Transverse colon (tissue), 4 donors: ENCODE measurements at regions not wholly inside any gene's neighbourhood (a gene's known extent, or its start where the extent isn't known, plus 50 kb on each side); places are given as distances from the start of the nearest gene placed in this dataset.

ENCODE experiments used
- DNase-seq: peaks from one replicate; pipeline ENCODE4 v3.0.0-alpha.2; 2019
- H3K27ac ChIP-seq, 4 donors: fragments of 200-600 bp; sonication (generic); 2 replicates each; pipeline ENCODE4 v1.5.1; 2016 to 2018; ENCODE audit warnings: inconsistent platforms in 4 of 4
- H3K27me3 ChIP-seq: fragments of 200-600 bp; sonication (generic); 2 replicates; pipeline ENCODE4 v1.5.1; 2017; ENCODE audit warnings: inconsistent platforms
- H3K36me3 ChIP-seq, 4 donors: fragments of 200-600 bp; sonication (generic); 2 replicates each; pipeline ENCODE4 v1.5.1; 2017 to 2019; ENCODE audit warnings: inconsistent platforms in 4 of 4
- H3K4me1 ChIP-seq, 4 donors: fragments of 200-600 bp; sonication (generic); 2 replicates each; pipeline ENCODE4 v1.5.1; 2017 to 2020; ENCODE audit warnings: inconsistent platforms in 4 of 4
- H3K4me3 ChIP-seq, 4 donors: fragments of 200-600 bp; sonication (generic); 1 replicate in 1 of 4; 2 replicates in 3 of 4; pipeline versions ENCODE4 v1.5.1 to v1.6.1; 2017 to 2019; ENCODE audit warnings: inconsistent platforms in 4 of 4
- H3K9me3 ChIP-seq, 2 donors: fragments of 200-600 bp; sonication (generic); 2 replicates each; pipeline ENCODE4 v1.5.1; 2017 to 2019; ENCODE audit warnings: inconsistent platforms in 2 of 2
- CTCF ChIP-seq, 5 experiments: fragments of 200-600 bp in 3 of 5; fragments of 450-650 bp in 2 of 5; sonication (generic) in 3 of 5; IDR thresholded peaks; 1 replicate in 2 of 5; 2 replicates in 3 of 5; pipeline ENCODE4 v1.5.1; 2016 to 2017; ENCODE audit warnings: antibody characterized with exemption in 5 of 5, inconsistent platforms in 3 of 5, mild to moderate bottlenecking in 2 of 5, moderate library complexity in 1 of 5
- EP300 ChIP-seq: sonication (generic); formaldehyde crosslinking; IDR thresholded peaks from one replicate; pipeline ENCODE4 v1.6.1; 2017; ENCODE audit warnings: antibody characterized with exemption, low read depth
- POLR2A ChIP-seq: fragments of 450-650 bp; IDR thresholded peaks from one replicate; pipeline ENCODE4 v1.6.1; 2016; ENCODE audit warnings: antibody characterized with exemption, mild to moderate bottlenecking, moderate library complexity
- POLR2AphosphoS5 ChIP-seq, 3 donors: sonication (generic); formaldehyde crosslinking; IDR thresholded peaks; one replicate each; pipeline ENCODE4 v1.6.1; 2016; ENCODE audit warnings: antibody characterized with exemption in 3 of 3
- WGBS, 2 donors: methylation state at CpG; one replicate each; pipeline ENCODE4 v1.1.5; 2018; ENCODE audit warnings: low coverage in 1 of 2; 5-methylcytosine and 5-hydroxymethylcytosine counted together
- in situ Hi-C, 4 donors: fragments of 200-750 bp; cut with MboI; loops; one replicate each; pipeline versions ENCODE4 v1.15.0 to v1.15.1; 2017; ENCODE audit warnings: low sequenced_read_pairs in 3 of 4, low pct_ligation_motif_present in 1 of 4, low pct_unique_long_range_greater_than_20kb in 1 of 4
- intact Hi-C: fragments of 100-400 bp; cut with DNase I; formaldehyde crosslinking; loops from one replicate; pipeline ENCODE4 v1.15.1; 2023; ENCODE audit warnings: low total_unique reads

GRCh38 chr10:109668703-109669102 is 254.6 kb downstream of the XPNPEP1 start:
- in situ Hi-C loops (no loop called here), intact Hi-C loops (no loop called here)
- Histone ChIP-seq H3K27ac (no peak overlapping the region), H3K36me3 (no peaks in the 10 kb centered on the region), H3K9me3 (no peaks in the 10 kb centered on the region), H3K4me3 (no peak overlapping the region), H3K4me1 (no peaks in the 10 kb centered on the region), H3K27me3 (no peaks in the 10 kb centered on the region)
- no peak for DNase-seq
- no peak for TF ChIP-seq POLR2A
- no peak for TF ChIP-seq EP300
- TF ChIP-seq CTCF (IDR thresholded peaks at IDR 0.05): no peak
- TF ChIP-seq POLR2AphosphoS5 (IDR thresholded peaks at IDR 0.05): no peak

DNA sequence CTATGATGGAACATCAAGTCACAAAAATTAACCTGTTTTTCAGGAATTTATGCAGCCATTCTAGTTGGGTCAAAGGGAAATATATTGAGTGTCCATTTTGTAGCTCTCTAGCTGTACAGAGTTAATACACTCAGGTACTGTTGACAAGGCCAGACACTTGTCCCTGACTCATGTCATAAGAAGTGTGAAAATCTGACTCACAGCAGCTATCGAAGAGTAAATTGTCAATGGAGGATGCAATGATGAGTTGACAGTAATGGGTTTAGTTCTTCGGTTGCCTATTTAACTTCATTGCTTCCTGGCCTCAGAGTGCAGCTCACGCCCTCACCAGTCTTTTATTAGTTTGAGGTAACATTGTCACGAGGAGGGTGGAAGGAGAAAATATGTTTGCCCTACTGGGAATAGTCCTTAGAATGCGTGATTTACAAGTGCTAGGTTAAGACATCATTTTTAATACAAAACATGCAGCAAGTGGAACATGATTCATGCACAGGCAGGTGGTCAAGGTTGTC is 255.1 kb downstream of the XPNPEP1 start:
- DNase-seq: no peak
- Histone ChIP-seq H3K9me3 (no peaks in the 10 kb centered on the region), H3K4me3 (no peak overlapping the region), H3K27ac (no peak overlapping the region), H3K36me3 (no peaks in the 10 kb centered on the region), H3K27me3 (no peaks in the 10 kb centered on the region), H3K4me1 (no peaks in the 10 kb centered on the region)
- in situ Hi-C loops (no loop called here), intact Hi-C loops (no loop called here)
- WGBS, 2 donors: 66 to 71% methylated on average over 5 of the region's 5 CpGs
- TF ChIP-seq POLR2A: no peak
- TF ChIP-seq POLR2AphosphoS5 (IDR thresholded peaks at IDR 0.05): no peak
- TF ChIP-seq CTCF (IDR thresholded peaks at IDR 0.05): no peak
- TF ChIP-seq EP300: no peak

DNA sequence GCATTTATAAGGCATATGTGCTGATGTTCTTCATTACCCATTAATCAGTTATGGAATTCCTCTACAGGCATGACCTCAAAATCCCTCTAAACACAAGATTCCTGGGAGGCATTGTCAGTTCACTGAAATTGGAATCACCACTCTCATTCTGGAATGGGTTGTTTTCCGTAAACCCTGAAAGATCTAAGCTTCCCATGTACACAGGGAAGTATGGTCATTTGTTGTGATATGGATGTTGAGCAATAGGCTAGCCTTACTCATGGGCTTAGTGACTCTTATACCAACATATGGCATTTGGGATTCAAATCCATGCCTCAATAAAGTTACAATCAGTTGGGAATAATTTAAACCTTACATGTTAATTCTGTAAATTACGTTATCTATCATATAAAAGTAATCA is 258.0 kb downstream of the XPNPEP1 start:
- intact Hi-C loops: no loop called here
- Histone ChIP-seq H3K4me1 (no peaks in the 10 kb centered on the region), H3K27ac (no peak overlapping the region), H3K9me3 (no peaks in the 10 kb centered on the region), H3K36me3 (no peaks in the 10 kb centered on the region), H3K4me3 (no peak overlapping the region), H3K27me3 (no peaks in the 10 kb centered on the region)
- in situ Hi-C loops: no loop called here
- TF ChIP-seq CTCF (IDR thresholded peaks at IDR 0.05): no peak
- no peak for TF ChIP-seq POLR2A
- TF ChIP-seq EP300: no peak
- no peak for TF ChIP-seq POLR2AphosphoS5 (IDR thresholded peaks at IDR 0.05)
- 76 to 87% methylated on average over 2 of the region's 2 CpGs for WGBS, 2 donors
- no peak for DNase-seq

DNA sequence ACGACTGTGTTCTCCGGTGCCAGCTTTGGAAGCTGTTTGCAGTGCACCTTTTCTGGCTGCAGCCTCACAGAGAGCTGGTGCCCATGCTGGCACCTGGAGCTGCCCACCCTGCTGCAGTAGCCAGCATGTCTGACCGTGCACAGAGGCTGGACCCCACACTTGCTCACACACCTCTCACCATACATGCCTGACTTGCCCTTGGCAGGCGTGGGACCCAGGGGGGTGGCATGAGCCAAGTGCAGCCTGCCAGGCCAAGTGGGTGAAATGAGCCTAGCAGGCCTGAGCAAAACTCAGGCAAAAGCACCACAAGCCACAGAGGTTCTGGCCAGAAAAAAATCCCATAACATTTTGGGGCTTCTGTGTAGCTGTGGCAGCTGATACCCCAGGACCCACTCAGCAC is 258.8 kb downstream of the XPNPEP1 start:
- no peak for DNase-seq
- intact Hi-C loops: no loop called here
- 80 to 89% methylated on average over 1 to 3 of the region's 4 CpGs for WGBS, 2 donors

More for the DNA sequence above, 258.8 kb downstream of the XPNPEP1 start:
- in situ Hi-C loops: no loop called here
- no peak overlapping the region for H3K4me3 ChIP-seq
- no peak for TF ChIP-seq CTCF (IDR thresholded peaks at IDR 0.05)
- no peak for TF ChIP-seq EP300
- TF ChIP-seq POLR2AphosphoS5 (IDR thresholded peaks at IDR 0.05): no peak
- TF ChIP-seq POLR2A: no peak
- H3K36me3 ChIP-seq: no peaks in the 10 kb centered on the region
- H3K27me3 ChIP-seq: no peaks in the 10 kb centered on the region
- H3K27ac ChIP-seq: no peak overlapping the region
- H3K4me1 ChIP-seq: no peaks in the 10 kb centered on the region
- no peaks in the 10 kb centered on the region for H3K9me3 ChIP-seq
